SJCRH30 (cell line): ENCODE measurements at regions not wholly inside any gene's neighbourhood (a gene's known extent, or its start where the extent isn't known, plus 50 kb on each side); places are given as distances from the start of the nearest gene placed in this dataset.
"Not testable (repeated sequence)": the region's sequence is repeated elsewhere in the genome, so short reads cannot be mapped to it uniquely, and the experiment has no call there.

ENCODE experiments used
- DNase-seq, 2 experiments: peaks; one replicate each; pipeline ENCODE4 v3.0.0-alpha.2; 2015 to 2020
- H3K27ac ChIP-seq: fragments of 250-450 bp; sonication (Bioruptor Pico); 2 replicates; pipeline ENCODE4 v1.5.1; 2020; ENCODE audit warnings: mild to moderate bottlenecking, moderate library complexity
- H3K27me3 ChIP-seq: fragments of 250-450 bp; sonication (Bioruptor Pico); 2 replicates; pipeline ENCODE4 v1.5.1; 2020; ENCODE audit warnings: mild to moderate bottlenecking, moderate library complexity
- H3K36me3 ChIP-seq: fragments of 250-450 bp; sonication (Bioruptor Pico); 2 replicates; pipeline ENCODE4 v1.5.1; 2020; ENCODE audit warnings: mild to moderate bottlenecking, moderate library complexity
- H3K4me1 ChIP-seq: fragments of 250-450 bp; sonication (Bioruptor Pico); 2 replicates; pipeline ENCODE4 v1.5.1; 2020; ENCODE audit warnings: mild to moderate bottlenecking, moderate library complexity
- H3K4me3 ChIP-seq: fragments of 250-450 bp; sonication (Bioruptor Pico); 2 replicates; pipeline ENCODE4 v1.5.1; 2020; ENCODE audit warnings: mild to moderate bottlenecking, moderate library complexity
- H3K9me3 ChIP-seq: fragments of 250-450 bp; sonication (Bioruptor Pico); replicated peaks from 2 replicates; pipeline ENCODE4 v1.5.1; 2020; ENCODE audit warnings: mild to moderate bottlenecking, moderate library complexity

- Histone ChIP-seq H3K27me3 (no peaks in the 10 kb centered on the region), H3K4me1 (peaks cover 10% of the 10 kb centered on the region), H3K9me3 (peaks cover 14% of the 10 kb centered on the region), H3K36me3 (no peaks in the 10 kb centered on the region), H3K27ac (no peak overlapping the region), H3K4me3 (no peak overlapping the region)
- DNase-seq, result no peak
Observed at GRCh38 chr9:71607461-71607881, 160.8 kb downstream of the CEMIP2 start.

DNA sequence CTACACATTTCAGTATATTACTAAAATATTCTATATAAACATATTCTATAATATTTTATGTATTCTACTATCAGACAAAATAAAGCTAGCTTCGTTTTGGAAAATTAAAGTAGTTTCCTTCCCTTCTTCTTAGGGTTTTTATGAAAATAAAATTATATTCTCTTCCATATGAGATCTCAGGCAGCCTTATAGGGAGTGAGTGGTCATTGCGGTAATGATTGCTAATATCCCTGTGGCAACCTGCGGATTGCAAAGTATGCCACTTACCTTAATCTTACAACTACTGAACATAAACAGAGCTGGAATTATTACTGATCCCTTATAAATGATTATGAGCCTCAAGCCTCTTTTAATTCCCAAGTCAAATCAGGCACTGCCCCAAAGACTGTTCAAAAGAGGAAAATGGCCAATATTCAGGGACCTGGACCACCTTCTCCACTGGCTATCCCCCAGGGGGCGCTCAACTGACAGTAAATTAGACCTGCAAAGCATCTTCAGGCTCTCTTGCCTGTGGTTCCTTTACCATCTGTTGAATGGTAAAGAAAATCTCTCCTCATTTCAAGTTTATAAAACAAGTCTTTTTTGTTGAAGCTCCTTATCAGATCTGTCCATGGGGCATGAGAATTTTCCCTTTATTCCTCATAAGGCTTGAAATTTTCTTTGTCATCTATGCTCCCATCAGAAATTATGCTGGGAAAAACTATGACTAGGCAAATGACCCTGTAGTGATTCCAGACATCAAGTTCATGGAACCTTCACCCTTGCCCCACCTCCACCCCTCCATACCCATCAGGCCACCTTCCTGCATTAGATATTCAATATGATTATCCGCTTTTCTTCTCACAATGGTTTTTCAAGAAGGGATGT is 163.9 kb downstream of the CEMIP2 start:
- H3K9me3 ChIP-seq, result 0 out of 2 replicates have a peak, but pooled peaks cover 3% of the 10 kb centered on the region
- peak; percentile 84 to 90 for DNase-seq
- no peak overlapping the region for H3K27ac ChIP-seq
- no peaks in the 10 kb centered on the region for H3K27me3 ChIP-seq
- peaks cover 7% of the 10 kb centered on the region for H3K4me1 ChIP-seq
- no peak overlapping the region for H3K4me3 ChIP-seq
- H3K36me3 ChIP-seq, result no peaks in the 10 kb centered on the region

DNA sequence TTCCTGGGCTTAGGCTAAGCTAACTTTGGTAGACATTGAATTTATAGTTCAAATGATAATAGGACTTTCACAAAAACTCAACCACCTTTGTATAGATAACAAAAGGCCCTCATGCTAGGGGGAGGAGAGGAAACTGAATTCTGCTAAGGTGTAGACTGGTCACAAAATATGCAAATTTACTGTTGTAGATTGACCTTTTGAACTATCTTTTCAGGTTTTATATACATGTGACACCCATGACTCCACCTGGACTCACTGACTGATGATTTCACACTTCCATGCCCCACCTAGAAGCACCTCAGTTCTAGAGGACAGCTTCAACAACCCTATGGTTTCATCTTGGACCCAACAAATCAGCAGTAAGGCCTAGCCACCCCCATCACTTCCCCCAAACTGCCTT is 165.7 kb downstream of the CEMIP2 start:
- Histone ChIP-seq H3K27me3 (no peaks in the 10 kb centered on the region), H3K9me3 (no peaks in the 10 kb centered on the region), H3K36me3 (no peaks in the 10 kb centered on the region), H3K27ac (no peak overlapping the region), H3K4me1 (no peaks in the 10 kb centered on the region), H3K4me3 (no peak overlapping the region)
- DNase-seq, result no peak

DNA sequence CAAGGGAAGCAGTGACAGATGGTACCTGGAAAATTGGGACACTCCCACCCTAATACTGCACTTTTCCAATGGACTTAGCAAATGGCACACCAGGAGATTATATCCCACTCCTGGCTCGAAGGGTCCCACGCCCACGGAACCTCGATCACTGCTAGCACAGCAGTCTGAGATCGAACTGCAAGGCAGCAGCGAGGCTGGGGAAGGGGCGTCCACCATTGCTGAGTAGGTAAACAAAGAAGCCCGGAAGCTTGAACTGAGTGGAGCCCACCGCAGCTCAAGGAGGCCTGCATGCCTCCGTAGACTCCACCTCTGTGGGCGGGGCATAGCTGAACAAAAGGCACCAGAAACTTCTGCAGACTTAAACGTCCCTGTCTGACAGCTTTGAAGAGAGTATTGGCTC is 172.6 kb downstream of the CEMIP2 start:
- not testable (repeated sequence) for H3K36me3 ChIP-seq, H3K27me3 ChIP-seq, H3K4me1 ChIP-seq, DNase-seq, H3K9me3 ChIP-seq, H3K4me3 ChIP-seq, H3K27ac ChIP-seq

DNA sequence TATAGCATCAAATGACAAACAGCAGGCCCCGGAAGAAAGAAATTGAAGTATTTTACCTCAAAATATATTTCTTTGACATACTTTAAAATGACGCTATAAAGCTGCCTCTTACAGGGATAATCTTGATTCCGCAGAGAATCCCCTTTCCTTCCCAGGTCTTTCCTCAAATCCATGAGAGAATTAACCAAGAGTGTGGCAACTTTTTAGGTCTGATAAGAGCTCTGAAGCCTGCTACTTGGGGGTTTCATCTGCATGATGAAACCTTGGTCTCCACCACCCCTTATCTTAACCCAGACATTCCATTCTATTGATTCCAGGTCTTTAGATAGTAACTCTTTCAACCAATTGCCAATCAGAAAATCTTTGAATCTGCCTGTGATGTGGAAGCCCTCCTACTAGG is 173.8 kb downstream of the CEMIP2 start:
- Histone ChIP-seq H3K27ac (no peak overlapping the region), H3K27me3 (peaks cover 3% of the 10 kb centered on the region; the same call in 1 of the 2 replicates), H3K9me3 (no peaks in the 10 kb centered on the region), H3K36me3 (no peaks in the 10 kb centered on the region), H3K4me1 (no peaks in the 10 kb centered on the region), H3K4me3 (no peak overlapping the region)
- no peak for DNase-seq

DNA sequence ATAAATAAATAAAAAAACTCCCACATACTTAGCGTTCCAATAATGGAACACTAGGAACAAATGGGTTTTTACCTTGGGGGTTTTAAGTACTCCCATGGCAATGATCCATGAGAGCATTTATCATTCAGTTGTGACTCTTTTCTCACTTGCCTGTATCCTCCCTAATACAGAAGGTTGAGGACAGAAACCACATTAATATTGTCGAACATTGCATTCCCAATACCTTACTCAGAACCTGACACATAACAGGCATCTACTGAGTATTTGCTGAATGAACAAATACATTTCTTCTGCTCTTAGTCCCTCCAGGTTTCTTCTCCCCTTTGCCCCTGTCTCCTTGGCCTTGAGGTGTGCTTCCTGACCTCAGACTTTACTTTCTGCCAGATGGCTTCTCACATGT is 175.9 kb downstream of the CEMIP2 start:
- no peak for DNase-seq
- H3K9me3 ChIP-seq, result no peaks in the 10 kb centered on the region
- no peak overlapping the region for H3K4me3 ChIP-seq
- no peaks in the 10 kb centered on the region for H3K4me1 ChIP-seq
- no peak overlapping the region for H3K27ac ChIP-seq
- no peaks in the 10 kb centered on the region for H3K36me3 ChIP-seq
- peaks cover 7% of the 10 kb centered on the region for H3K27me3 ChIP-seq

- H3K4me3 ChIP-seq, result no peak overlapping the region
- peaks cover 7% of the 10 kb centered on the region for H3K27me3 ChIP-seq
- no peak overlapping the region for H3K27ac ChIP-seq
- H3K9me3 ChIP-seq, result no peaks in the 10 kb centered on the region
- no peaks in the 10 kb centered on the region for H3K4me1 ChIP-seq
- H3K36me3 ChIP-seq, result no peaks in the 10 kb centered on the region
- DNase-seq, result no peak
Observed at GRCh38 chr9:71590362-71590761, 178.0 kb downstream of the CEMIP2 start.

DNA sequence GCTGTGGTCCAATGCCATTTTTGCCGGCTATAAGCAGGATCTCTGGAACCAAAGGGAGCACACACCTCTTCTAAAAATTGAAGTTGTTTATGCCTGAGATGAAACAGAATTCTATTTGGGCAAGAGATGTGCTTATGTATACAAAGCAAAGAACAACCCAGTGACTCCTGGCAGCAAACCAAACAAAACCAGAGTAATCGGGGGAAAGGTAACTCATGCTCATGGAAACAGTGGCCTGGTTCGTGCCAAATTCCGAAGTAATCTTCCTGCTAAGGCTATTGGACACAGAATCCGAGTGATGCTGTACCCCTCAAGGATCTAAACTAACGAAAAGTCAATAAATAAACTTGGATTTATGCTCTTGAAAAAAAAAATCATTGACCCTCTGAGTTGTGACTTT is 178.7 kb downstream of the CEMIP2 start:
- no peaks in the 10 kb centered on the region for H3K36me3 ChIP-seq
- no peak for DNase-seq
- H3K27ac ChIP-seq, result no peak overlapping the region
- no peak overlapping the region for H3K4me3 ChIP-seq
- H3K9me3 ChIP-seq, result no peaks in the 10 kb centered on the region
- peaks cover 7% of the 10 kb centered on the region for H3K27me3 ChIP-seq
- H3K4me1 ChIP-seq, result no peaks in the 10 kb centered on the region

GRCh38 chr9:71587576-71588362 is 180.5 kb downstream of the CEMIP2 start:
- peaks cover 7% of the 10 kb centered on the region for H3K27me3 ChIP-seq
- DNase-seq, result no peak
- no peak overlapping the region for H3K4me3 ChIP-seq
- H3K27ac ChIP-seq, result no peak overlapping the region
- H3K4me1 ChIP-seq, result no peaks in the 10 kb centered on the region
- no peaks in the 10 kb centered on the region for H3K36me3 ChIP-seq
- no peaks in the 10 kb centered on the region for H3K9me3 ChIP-seq

DNA sequence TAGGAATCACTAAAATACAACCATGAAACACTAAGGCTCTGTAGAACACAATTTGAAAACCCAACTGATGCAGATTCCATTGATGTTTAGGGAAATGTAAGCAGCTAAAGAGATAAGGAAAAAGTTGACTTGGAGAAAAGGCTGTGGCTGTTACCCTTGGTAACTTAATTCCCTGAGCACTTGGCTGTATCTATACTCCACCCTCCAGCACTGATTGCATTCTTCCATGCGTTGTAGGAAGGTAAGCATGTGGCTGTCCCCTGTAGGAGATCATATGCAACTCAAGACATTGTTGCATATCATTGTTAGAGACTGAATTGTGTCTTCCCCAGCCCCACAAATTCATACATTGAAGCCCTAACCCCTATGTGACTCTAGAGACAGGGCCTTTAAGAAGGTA is 184.5 kb downstream of the CEMIP2 start:
- Histone ChIP-seq H3K4me1 (no peaks in the 10 kb centered on the region), H3K9me3 (no peaks in the 10 kb centered on the region), H3K27me3 (peaks cover under 1% of the 10 kb centered on the region), H3K27ac (no peak overlapping the region), H3K36me3 (no peaks in the 10 kb centered on the region), H3K4me3 (no peak overlapping the region)
- DNase-seq, result no peak

- no peak for DNase-seq
- H3K27me3 ChIP-seq, result no peaks in the 10 kb centered on the region
- H3K27ac ChIP-seq, result no peak overlapping the region
- no peaks in the 10 kb centered on the region for H3K4me1 ChIP-seq
- no peaks in the 10 kb centered on the region for H3K36me3 ChIP-seq
- H3K9me3 ChIP-seq, result no peaks in the 10 kb centered on the region
- no peak overlapping the region for H3K4me3 ChIP-seq
Observed at GRCh38 chr9:71582347-71582746, 186.0 kb downstream of the CEMIP2 start.

GRCh38 chr9:71581101-71581500 is 187.2 kb downstream of the CEMIP2 start:
- Histone ChIP-seq H3K27me3 (no peaks in the 10 kb centered on the region), H3K36me3 (no peaks in the 10 kb centered on the region), H3K4me3 (no peak overlapping the region), H3K4me1 (no peaks in the 10 kb centered on the region), H3K9me3 (no peaks in the 10 kb centered on the region), H3K27ac (no peak overlapping the region)
- no peak for DNase-seq

GRCh38 chr9:71571186-71571585 is 197.1 kb downstream of the CEMIP2 start:
- no peak for DNase-seq
- no peak overlapping the region for H3K4me3 ChIP-seq
- no peaks in the 10 kb centered on the region for H3K27me3 ChIP-seq
- no peaks in the 10 kb centered on the region for H3K9me3 ChIP-seq
- H3K27ac ChIP-seq, result no peak overlapping the region
- H3K36me3 ChIP-seq, result no peaks in the 10 kb centered on the region
- no peaks in the 10 kb centered on the region for H3K4me1 ChIP-seq

DNA sequence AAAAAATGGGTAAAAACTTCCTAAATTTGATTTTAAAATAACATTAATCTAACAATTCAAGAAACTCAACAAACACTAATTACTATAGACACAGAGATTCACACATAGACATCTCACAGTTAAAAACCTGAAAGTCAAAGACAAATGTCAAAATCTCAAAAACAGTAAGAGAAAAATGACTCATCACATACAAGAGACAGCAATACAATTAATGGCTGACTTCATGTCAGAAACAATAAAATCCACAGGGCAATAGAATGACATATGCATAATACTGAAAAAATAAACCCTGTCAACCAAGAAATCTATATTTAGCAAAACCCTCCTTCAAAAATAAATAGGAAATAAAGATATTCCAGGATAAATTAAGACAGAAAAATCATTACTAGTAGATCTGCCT is 200.4 kb downstream of the CEMIP2 start:
- H3K4me1 ChIP-seq, result no peaks in the 10 kb centered on the region
- H3K36me3 ChIP-seq, result no peaks in the 10 kb centered on the region
- no peak overlapping the region for H3K27ac ChIP-seq
- peaks cover 5% of the 10 kb centered on the region; the same call in 1 of the 2 replicates for H3K27me3 ChIP-seq
- DNase-seq, result no peak
- H3K4me3 ChIP-seq, result no peak overlapping the region
- no peaks in the 10 kb centered on the region for H3K9me3 ChIP-seq

DNA sequence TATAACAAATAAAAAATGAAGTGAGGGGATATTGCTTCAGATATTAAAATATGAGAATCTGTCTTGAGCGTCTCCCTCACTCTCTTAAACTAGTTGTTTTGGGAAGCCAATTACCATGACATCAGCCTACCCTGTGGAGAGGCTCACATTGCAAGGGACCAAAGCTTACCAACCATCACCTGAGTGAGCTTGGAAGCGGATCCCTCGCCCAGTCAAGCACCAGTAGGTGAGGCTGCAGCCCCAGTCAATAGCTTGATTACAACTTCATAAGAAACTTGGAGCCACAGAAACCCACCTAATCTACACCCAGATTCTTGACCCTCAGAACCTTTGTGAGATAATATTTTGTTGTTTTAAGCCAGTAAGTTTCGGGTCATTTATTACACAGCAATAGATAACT is 206.2 kb downstream of the CEMIP2 start:
- H3K27me3 ChIP-seq, result peaks cover 11% of the 10 kb centered on the region
- no peak overlapping the region for H3K27ac ChIP-seq
- no peaks in the 10 kb centered on the region for H3K4me1 ChIP-seq
- no peaks in the 10 kb centered on the region for H3K9me3 ChIP-seq
- DNase-seq, result no peak
- no peak overlapping the region for H3K4me3 ChIP-seq
- no peaks in the 10 kb centered on the region for H3K36me3 ChIP-seq
